ENCODE measurements at regions not wholly inside any gene's neighbourhood (a gene's known extent, or its start where the extent isn't known, plus 50 kb on each side); places are given as distances from the start of the nearest gene placed in this dataset.

DNA sequence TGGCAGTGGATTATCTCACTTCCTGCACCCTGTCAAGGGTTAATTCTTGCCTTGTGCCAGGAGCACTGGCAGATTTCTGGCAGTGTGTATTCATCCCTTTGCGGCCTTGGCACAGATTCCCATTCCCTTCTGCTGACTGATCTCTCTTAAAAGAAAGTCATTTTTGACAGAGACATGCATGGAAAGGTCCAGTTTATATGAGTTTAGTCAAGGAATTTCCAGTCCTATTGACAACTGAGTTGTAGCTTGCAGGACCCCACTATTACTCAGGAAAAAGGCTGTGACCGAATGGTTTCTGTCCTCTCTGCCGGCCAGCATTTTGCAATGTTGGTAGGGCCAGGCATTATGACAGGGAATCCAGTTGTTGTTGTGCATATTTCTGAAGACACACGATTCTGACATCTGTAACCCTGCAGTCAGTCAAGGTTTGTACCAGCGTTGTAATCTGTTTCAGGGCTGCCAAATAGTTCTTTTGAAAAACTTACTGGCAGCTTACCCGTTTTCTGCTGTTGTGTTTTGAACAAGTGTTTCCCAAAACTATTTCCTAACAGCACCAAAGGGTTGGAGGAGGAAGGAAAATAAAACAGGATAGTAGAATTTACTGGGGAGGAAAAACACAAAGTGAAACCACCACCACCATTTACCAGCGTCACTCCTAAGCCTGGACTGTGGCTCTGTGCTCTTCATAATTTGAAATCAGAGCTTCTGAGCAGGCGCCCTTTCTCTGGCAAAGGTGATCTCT is 243.4 kb upstream of the KLF4 start:
- no peaks in the 10 kb centered on the region for H4K20me1 ChIP-seq (ENCODE audit: insufficient read depth, low read length)
- H3K27me3 ChIP-seq (ENCODE audit: insufficient read depth, low read length) = no peaks in the 10 kb centered on the region
- no peaks in the 10 kb centered on the region for H3F3A ChIP-seq (ENCODE audit: insufficient read depth, low read length)
- H3K9me3 ChIP-seq (ENCODE audit: low read length) = no peaks in the 10 kb centered on the region
- no peaks in the 10 kb centered on the region for H3K36me3 ChIP-seq (ENCODE audit: insufficient read depth, low read length)
- no peak for TF ChIP-seq EZH2 (IDR thresholded peaks at IDR 0.05; ENCODE audit: borderline replicate concordance, low read length)
- TF ChIP-seq, protein P1, sequence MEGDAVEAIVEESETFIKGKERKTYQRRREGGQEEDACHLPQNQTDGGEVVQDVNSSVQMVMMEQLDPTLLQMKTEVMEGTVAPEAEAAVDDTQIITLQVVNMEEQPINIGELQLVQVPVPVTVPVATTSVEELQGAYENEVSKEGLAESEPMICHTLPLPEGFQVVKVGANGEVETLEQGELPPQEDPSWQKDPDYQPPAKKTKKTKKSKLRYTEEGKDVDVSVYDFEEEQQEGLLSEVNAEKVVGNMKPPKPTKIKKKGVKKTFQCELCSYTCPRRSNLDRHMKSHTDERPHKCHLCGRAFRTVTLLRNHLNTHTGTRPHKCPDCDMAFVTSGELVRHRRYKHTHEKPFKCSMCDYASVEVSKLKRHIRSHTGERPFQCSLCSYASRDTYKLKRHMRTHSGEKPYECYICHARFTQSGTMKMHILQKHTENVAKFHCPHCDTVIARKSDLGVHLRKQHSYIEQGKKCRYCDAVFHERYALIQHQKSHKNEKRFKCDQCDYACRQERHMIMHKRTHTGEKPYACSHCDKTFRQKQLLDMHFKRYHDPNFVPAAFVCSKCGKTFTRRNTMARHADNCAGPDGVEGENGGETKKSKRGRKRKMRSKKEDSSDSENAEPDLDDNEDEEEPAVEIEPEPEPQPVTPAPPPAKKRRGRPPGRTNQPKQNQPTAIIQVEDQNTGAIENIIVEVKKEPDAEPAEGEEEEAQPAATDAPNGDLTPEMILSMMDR (IDR thresholded peaks at IDR 0.05; ENCODE audit: low read length) = no peak
- H3K4me3 ChIP-seq (ENCODE audit: low read depth, low read length, poor library complexity, severe bottlenecking) = no peak overlapping the region
- H3K4me1 ChIP-seq (ENCODE audit: insufficient read depth, low read length, severe bottlenecking) = no peaks in the 10 kb centered on the region
- H3K4me2 ChIP-seq (ENCODE audit: low read length) = no peak overlapping the region
- H3K9ac ChIP-seq (ENCODE audit: low read length) = no peak overlapping the region
- H3K9me2 ChIP-seq (ENCODE audit: low read depth, low read length) = no peaks in the 10 kb centered on the region
- H2AFZ ChIP-seq (ENCODE audit: low read length) = no peak overlapping the region
- no peak overlapping the region for H3K27ac ChIP-seq (ENCODE audit: low read depth, low read length, poor library complexity, severe bottlenecking)
- no peaks in the 10 kb centered on the region for H3K79me2 ChIP-seq (ENCODE audit: insufficient read depth, low read length)

DNA sequence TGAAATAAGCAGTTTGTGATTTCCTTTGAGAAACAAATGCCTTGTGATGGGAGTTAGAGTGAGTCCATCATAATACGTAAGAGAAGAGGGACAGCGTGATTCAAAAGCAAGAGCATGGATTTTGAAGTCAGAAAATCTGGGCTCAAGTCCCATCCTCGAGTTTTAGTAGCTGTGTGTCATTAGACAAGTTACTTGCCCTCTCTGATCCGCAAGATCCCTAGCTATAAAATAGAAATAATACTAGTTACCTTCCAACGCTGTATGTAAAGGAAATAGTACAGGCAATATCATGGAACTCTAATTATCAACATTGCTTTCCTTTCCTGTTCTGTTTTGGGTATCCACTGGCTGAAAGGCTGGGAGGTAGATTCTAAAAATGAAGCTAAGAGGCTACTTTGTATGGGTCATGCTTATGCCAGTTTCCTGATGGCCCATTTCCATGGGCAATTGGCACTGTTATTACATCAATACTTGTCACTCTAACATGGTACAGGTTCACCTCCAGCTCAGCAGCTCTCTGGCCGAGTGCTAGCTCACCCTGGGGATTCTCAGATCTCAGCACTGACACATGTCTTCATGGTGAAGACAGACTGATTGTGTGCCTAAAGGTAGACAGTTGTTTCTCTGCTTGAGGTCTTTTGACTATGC is 241.7 kb upstream of the KLF4 start:
- no peaks in the 10 kb centered on the region for H3K27me3 ChIP-seq (ENCODE audit: insufficient read depth, low read length)
- no peaks in the 10 kb centered on the region for H3K79me2 ChIP-seq (ENCODE audit: insufficient read depth, low read length)
- no peaks in the 10 kb centered on the region for H4K20me1 ChIP-seq (ENCODE audit: insufficient read depth, low read length)
- H2AFZ ChIP-seq (ENCODE audit: low read length) = no peak overlapping the region
- TF ChIP-seq EZH2 (IDR thresholded peaks at IDR 0.05; ENCODE audit: borderline replicate concordance, low read length) = no peak
- TF ChIP-seq, protein P1 (IDR thresholded peaks at IDR 0.05; ENCODE audit: low read length) = no peak
- no peaks in the 10 kb centered on the region for H3K4me1 ChIP-seq (ENCODE audit: insufficient read depth, low read length, severe bottlenecking)
- H3K9me3 ChIP-seq (ENCODE audit: low read length) = no peaks in the 10 kb centered on the region
- H3K4me3 ChIP-seq (ENCODE audit: low read depth, low read length, poor library complexity, severe bottlenecking) = no peak overlapping the region
- no peaks in the 10 kb centered on the region for H3K9me2 ChIP-seq (ENCODE audit: low read depth, low read length)
- no peaks in the 10 kb centered on the region for H3F3A ChIP-seq (ENCODE audit: insufficient read depth, low read length)
- H3K36me3 ChIP-seq (ENCODE audit: insufficient read depth, low read length) = no peaks in the 10 kb centered on the region
- no peak overlapping the region for H3K4me2 ChIP-seq (ENCODE audit: low read length)
- no peak overlapping the region for H3K9ac ChIP-seq (ENCODE audit: low read length)
- no peak overlapping the region for H3K27ac ChIP-seq (ENCODE audit: low read depth, low read length, poor library complexity, severe bottlenecking)

DNA sequence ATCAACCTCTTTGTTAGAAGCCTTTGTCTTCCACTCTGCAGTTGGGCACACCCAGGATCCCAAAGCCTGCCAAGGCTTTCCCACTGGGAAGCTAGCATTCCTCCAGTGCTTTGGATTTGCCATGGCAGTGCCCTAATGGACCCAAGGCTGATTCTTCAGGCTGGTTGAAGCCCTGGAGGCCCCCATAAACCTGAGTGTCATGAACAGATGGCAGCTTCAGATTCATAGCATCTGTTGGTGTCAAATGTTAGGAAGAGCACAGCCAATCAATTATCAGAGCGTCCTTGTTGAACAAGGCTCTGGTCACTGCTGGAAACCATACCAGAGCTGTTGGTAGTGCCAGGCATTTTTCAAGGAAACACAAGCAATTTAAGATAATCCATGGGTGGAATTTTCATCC is 241.1 kb upstream of the KLF4 start:
- Histone ChIP-seq H3K9ac (ENCODE audit: low read length) (no peak overlapping the region), H3K4me3 (ENCODE audit: low read depth, low read length, poor library complexity, severe bottlenecking) (no peak overlapping the region), H3K4me2 (ENCODE audit: low read length) (no peak overlapping the region), H3K27ac (ENCODE audit: low read depth, low read length, poor library complexity, severe bottlenecking) (no peak overlapping the region), H3K27me3 (ENCODE audit: insufficient read depth, low read length) (no peaks in the 10 kb centered on the region), H3K79me2 (ENCODE audit: insufficient read depth, low read length) (no peaks in the 10 kb centered on the region), H4K20me1 (ENCODE audit: insufficient read depth, low read length) (no peaks in the 10 kb centered on the region), H3K9me3 (ENCODE audit: low read length) (no peaks in the 10 kb centered on the region), H3F3A (ENCODE audit: insufficient read depth, low read length) (no peaks in the 10 kb centered on the region), H3K9me2 (ENCODE audit: low read depth, low read length) (no peaks in the 10 kb centered on the region), H3K4me1 (ENCODE audit: insufficient read depth, low read length, severe bottlenecking) (no peaks in the 10 kb centered on the region), H3K36me3 (ENCODE audit: insufficient read depth, low read length) (no peaks in the 10 kb centered on the region), H2AFZ (ENCODE audit: low read length) (no peak overlapping the region)
- no peak for TF ChIP-seq EZH2 (IDR thresholded peaks at IDR 0.05; ENCODE audit: borderline replicate concordance, low read length)
- TF ChIP-seq, protein P1 (IDR thresholded peaks at IDR 0.05; ENCODE audit: low read length) = no peak

All from OCI-LY1 (cell line).